Brain microvascular endothelial cell (primary cell): ENCODE measurements at regions not wholly inside any gene's neighbourhood (a gene's known extent, or its start where the extent isn't known, plus 50 kb on each side); places are given as distances from the start of the nearest gene placed in this dataset.

ENCODE experiments used
- DNase-seq: peaks from one replicate; pipeline ENCODE4 v3.0.0-alpha.2; 2020
- H3K27ac ChIP-seq: fragments of 250-450 bp; sonication (Bioruptor Pico); 2 replicates; pipeline ENCODE4 v1.5.1; 2020; ENCODE audit warnings: mild to moderate bottlenecking, moderate library complexity
- H3K27me3 ChIP-seq: fragments of 250-450 bp; sonication (Bioruptor Pico); replicated peaks from 2 replicates; pipeline ENCODE4 v1.5.1; 2020; ENCODE audit warnings: mild to moderate bottlenecking
- H3K36me3 ChIP-seq: fragments of 250-450 bp; sonication (Bioruptor Pico); replicated peaks from 2 replicates; pipeline ENCODE4 v1.5.1; 2020; ENCODE audit warnings: mild to moderate bottlenecking
- H3K4me3 ChIP-seq: 2 replicates; pipeline ENCODE4 v1.5.1; 2011; ENCODE audit warnings: low read depth, mild to moderate bottlenecking, control low read depth, low read length, moderate library complexity
- CTCF ChIP-seq: IDR thresholded peaks from 2 replicates; pipeline ENCODE4 v1.5.1; 2011; ENCODE audit warnings: low read depth, mild to moderate bottlenecking, moderate library complexity, low read length, control low read depth, inconsistent platforms; ENCODE audit errors: missing control alignments
- in situ Hi-C: cut with HindIII; loops from 2 replicates; pipeline ENCODE4 v1.10.0; 2017; ENCODE audit warnings: low sequenced_read_pairs, low pct_ligation_motif_present

GRCh38 chr18:79583426-79583825, 96.2 kb upstream of the CTDP1 start:
- H3K27me3 ChIP-seq: no peaks in the 10 kb centered on the region
- in situ Hi-C loops: no loop called here
- H3K27ac ChIP-seq: no peak overlapping the region
- TF ChIP-seq CTCF: no peak
- no peak overlapping the region for H3K4me3 ChIP-seq
- no peak for DNase-seq
- no peaks in the 10 kb centered on the region for H3K36me3 ChIP-seq

DNA sequence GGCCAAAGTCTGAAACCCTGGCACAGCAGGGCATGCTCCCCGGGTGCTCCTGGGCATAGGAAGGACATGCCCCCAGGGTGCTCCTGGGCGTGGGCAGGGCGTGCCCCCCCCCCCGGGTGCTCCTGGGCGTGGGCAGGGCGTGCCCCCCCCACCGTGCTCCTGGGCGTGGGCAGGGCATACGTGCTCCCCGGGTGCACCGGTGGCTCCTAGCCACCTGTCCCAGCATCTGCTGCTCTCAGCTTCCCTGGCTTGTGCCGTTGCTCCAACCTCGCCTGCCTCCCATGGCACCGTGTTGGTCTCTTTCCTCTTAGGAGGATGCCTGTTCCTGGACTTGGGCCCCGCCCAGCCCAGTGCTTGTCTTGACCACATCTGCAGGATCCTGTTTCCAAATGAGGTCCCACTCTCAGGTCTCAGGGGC, 95.6 kb upstream of the CTDP1 start:
- no peak for DNase-seq
- no peak overlapping the region for H3K27ac ChIP-seq
- no peaks in the 10 kb centered on the region for H3K27me3 ChIP-seq
- no peak for TF ChIP-seq CTCF
- H3K4me3 ChIP-seq: no peak overlapping the region
- in situ Hi-C loops: no loop called here
- H3K36me3 ChIP-seq: no peaks in the 10 kb centered on the region

DNA sequence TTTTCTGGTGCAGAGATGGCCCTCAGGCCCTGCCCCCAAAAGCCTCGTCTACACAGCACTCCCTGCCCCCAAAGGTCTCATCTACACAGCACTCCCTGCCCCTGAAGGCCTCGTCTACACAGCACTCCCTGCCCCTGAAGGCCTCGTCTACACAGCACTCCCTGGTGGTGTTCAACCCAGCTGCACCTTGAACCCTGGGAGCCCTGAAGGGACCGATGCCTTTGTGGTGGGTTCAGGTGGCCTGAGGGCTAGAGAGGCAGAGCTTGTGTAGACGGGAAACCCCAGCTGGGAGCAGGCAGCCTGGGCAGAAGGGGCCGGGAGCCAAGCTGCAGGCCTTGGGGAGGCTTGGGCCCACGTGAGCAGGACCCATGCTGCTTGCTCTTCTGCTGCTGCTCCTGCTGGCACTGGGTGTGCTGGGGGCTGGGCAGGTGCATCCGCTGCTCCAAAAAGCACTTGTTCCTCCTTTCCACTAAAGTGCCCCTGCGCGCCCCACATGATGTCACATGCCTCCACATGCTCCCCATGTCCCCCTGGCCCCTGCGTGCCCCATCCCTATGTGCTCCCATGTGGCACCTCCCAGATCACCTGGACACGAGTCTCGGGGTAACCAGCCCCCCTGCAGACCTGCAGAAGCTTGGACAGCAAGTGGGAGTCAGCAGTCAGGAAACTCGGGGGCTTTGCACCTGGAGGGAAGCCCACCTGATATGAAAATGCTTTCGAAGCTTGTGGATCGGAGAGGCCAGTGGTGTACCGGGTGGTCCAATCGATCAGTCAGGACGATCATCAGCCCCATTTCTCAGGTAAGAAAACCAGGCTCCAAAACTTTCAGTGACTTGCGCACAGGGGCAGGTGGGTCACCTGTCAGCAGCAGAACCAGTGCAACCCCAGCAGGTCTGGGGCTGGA, 94.9 kb upstream of the CTDP1 start:
- no peaks in the 10 kb centered on the region for H3K27me3 ChIP-seq
- in situ Hi-C loops: no loop called here
- no peak for TF ChIP-seq CTCF

DNA sequence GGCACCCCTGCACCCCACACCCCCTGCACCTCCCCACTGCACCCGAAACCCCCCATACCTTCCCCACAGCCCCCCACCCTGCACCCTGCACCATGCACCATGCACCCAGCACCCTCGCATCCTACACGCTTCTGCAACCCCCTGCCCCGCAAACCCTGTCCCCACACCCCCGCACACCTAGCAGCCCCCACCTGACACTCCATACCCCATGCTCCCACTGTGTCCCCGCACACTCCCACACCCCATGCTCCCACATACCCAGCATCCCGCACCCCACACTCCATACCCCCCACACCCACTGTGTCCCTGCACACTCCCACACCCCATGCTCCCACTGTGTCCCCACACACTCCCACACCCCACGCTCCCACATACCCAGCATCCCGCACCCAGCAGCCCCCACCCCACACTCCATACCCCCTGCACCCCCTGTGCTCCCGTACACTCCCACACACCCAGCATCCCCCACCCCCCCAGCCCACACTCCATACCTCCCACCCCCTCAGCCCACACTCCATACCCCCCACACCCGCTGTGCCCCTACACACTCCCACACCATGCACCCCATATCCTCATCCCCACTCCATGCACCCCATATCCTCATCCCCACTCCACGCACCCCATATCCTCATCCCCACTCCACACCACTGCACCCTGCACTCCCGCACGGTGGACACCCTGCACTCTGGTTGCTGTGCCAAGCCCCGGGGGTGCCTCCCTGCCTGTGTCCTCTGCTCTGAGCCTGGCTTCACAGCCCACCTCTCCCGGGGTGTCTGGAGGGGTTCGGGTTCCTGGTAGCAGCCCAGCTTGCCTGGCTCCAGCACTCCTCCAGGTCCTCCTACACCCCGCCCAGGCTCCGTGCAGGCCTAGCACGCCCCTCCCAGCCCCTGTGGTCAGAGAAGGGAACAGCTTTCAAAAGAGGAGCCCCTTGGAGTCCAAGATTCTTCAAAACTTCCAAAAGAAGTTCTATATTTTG, 93.9 kb upstream of the CTDP1 start:
- H3K27me3 ChIP-seq: no peaks in the 10 kb centered on the region
- H3K4me3 ChIP-seq: no peak overlapping the region
- in situ Hi-C loops: no loop called here
- DNase-seq: no peak
- H3K27ac ChIP-seq: no peak overlapping the region
- no peak for TF ChIP-seq CTCF
- H3K36me3 ChIP-seq: no peaks in the 10 kb centered on the region

More for the DNA sequence above, 94.9 kb upstream of the CTDP1 start:
- no peak for DNase-seq
- no peak overlapping the region for H3K27ac ChIP-seq
- H3K36me3 ChIP-seq: no peaks in the 10 kb centered on the region
- no peak overlapping the region for H3K4me3 ChIP-seq

- no peak overlapping the region for H3K27ac ChIP-seq
- no peak for TF ChIP-seq CTCF
- no peak for DNase-seq
- H3K27me3 ChIP-seq: no peaks in the 10 kb centered on the region
- no peak overlapping the region for H3K4me3 ChIP-seq
- no peaks in the 10 kb centered on the region for H3K36me3 ChIP-seq
- in situ Hi-C loops: no loop called here
Measured at GRCh38 chr18:79586436-79587225, 93.0 kb upstream of the CTDP1 start.
